Adipocyte (in vitro differentiated cells): ENCODE measurements at regions not wholly inside any gene's neighbourhood (a gene's known extent, or its start where the extent isn't known, plus 50 kb on each side); places are given as distances from the start of the nearest gene placed in this dataset.

Experiments
- DNase-seq: peaks from one replicate; pipeline ENCODE4 v3.0.0-alpha.2; 2015; ENCODE audit warnings: low read depth
- H3K27me3 ChIP-seq: replicated peaks from 2 replicates; pipeline ENCODE4 v1.7.0; 2013; ENCODE audit warnings: mild to moderate bottlenecking, low read length, moderate library complexity; ENCODE audit not compliant: control insufficient read depth, insufficient read depth
- H3K36me3 ChIP-seq: 2 replicates; pipeline ENCODE4 v1.7.0; 2013; ENCODE audit warnings: low read length, mild to moderate bottlenecking, moderate library complexity; ENCODE audit not compliant: control insufficient read depth, insufficient read depth, severe bottlenecking
- H3K4me1 ChIP-seq: 2 replicates; pipeline ENCODE4 v1.7.0; 2013; ENCODE audit warnings: mild to moderate bottlenecking, low read length, moderate library complexity; ENCODE audit not compliant: control insufficient read depth, insufficient read depth
- H3K4me3 ChIP-seq: 2 replicates; pipeline ENCODE4 v1.7.0; 2013; ENCODE audit warnings: mild to moderate bottlenecking, low read length, moderate library complexity
- H3K9ac ChIP-seq: 2 replicates; pipeline ENCODE4 v1.7.0; 2013; ENCODE audit warnings: mild to moderate bottlenecking, low read length, moderate library complexity
- H3K9me3 ChIP-seq: 2 replicates; pipeline ENCODE4 v1.7.0; 2013; ENCODE audit warnings: mild to moderate bottlenecking, low read length, moderate library complexity; ENCODE audit not compliant: control insufficient read depth

DNA sequence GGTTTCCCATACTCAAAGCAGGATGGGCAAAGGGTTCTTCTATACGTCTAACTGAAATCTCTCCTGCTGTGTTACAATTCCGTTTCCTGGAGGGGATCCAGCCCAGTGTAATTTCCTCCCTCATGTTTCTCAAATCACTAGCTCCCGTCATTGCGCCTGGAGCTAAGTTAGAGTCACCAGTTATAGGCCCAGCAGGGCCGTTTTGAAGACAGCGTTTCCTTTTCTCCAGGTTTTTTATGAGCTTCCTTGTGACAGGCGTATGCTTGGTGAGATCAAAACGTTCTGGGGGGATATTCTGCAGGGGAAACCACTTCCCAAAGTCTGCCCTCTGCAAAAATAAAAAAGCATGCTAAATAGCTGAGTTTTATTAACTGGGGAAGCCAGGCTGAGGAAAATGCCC lies 53.0 kb upstream of the WWC1 start:
- no peak overlapping the region for H3K4me3 ChIP-seq
- H3K9me3 ChIP-seq, result peaks cover 5% of the 10 kb centered on the region
- no peaks in the 10 kb centered on the region for H3K4me1 ChIP-seq
- no peak overlapping the region for H3K9ac ChIP-seq
- no peaks in the 10 kb centered on the region for H3K27me3 ChIP-seq
- no peak for DNase-seq
- no peaks in the 10 kb centered on the region for H3K36me3 ChIP-seq

DNA sequence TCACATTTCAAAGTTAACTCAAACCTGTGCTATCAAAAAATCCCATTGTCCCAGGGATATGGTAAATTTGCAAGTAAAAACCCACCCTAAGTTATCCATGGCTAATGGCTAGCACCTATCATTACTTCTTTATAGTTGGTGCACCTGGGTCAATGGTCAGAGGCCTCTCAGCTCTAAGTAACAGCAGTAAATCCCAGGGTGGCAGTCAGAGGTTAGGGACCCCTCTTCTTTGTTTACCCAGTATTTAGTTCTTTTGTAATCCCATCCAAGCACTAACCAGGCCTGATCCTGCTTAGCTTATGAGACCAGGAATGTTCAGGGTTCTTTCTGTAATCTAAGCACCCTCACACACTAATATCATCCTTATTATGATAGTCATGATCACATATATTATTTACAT lies 52.1 kb upstream of the WWC1 start:
- Histone ChIP-seq H3K4me3 (no peak overlapping the region), H3K4me1 (no peaks in the 10 kb centered on the region), H3K27me3 (no peaks in the 10 kb centered on the region), H3K36me3 (no peaks in the 10 kb centered on the region), H3K9me3 (peaks cover 5% of the 10 kb centered on the region), H3K9ac (no peak overlapping the region)
- no peak for DNase-seq
